Vagina (tissue), 2 donors: ENCODE measurements at regions not wholly inside any gene's neighbourhood (a gene's known extent, or its start where the extent isn't known, plus 50 kb on each side); places are given as distances from the start of the nearest gene placed in this dataset.

Experiments used
- DNase-seq, 2 donors: peaks; one replicate each; pipeline ENCODE4 v3.0.0-alpha.2; 2017; ENCODE audit errors: extremely low spot score in 2 of 2
- H3K27ac ChIP-seq: fragments of 200-600 bp; sonication (generic); one replicate; pipeline ENCODE4 v1.5.1; 2019
- H3K27me3 ChIP-seq: fragments of 200-600 bp; sonication (generic); one replicate; pipeline ENCODE4 v1.5.1; 2019
- H3K36me3 ChIP-seq, 2 donors: fragments of 200-600 bp; sonication (generic); one replicate each; pipeline ENCODE4 v1.5.1; 2017 to 2019
- H3K4me1 ChIP-seq: fragments of 200-600 bp; sonication (generic); one replicate; pipeline ENCODE4 v1.5.1; 2019
- H3K4me3 ChIP-seq, 2 donors: fragments of 200-600 bp; sonication (generic); 1 replicate in 1 of 2; 2 replicates in 1 of 2; pipeline ENCODE4 v1.5.1; 2016 to 2019
- H3K9me3 ChIP-seq: fragments of 200-600 bp; sonication (generic); one replicate; pipeline ENCODE4 v1.5.1; 2019
- POLR2A ChIP-seq, 2 donors: fragments of 450-650 bp; IDR thresholded peaks; one replicate each; pipeline ENCODE4 v1.6.1; 2017; ENCODE audit warnings: antibody characterized with exemption in 2 of 2, mild to moderate bottlenecking in 2 of 2, moderate library complexity in 2 of 2
- POLR2AphosphoS5 ChIP-seq, 2 donors: sonication (generic); formaldehyde crosslinking; IDR thresholded peaks; one replicate each; pipeline ENCODE4 v1.9.0; 2017; ENCODE audit warnings: antibody characterized with exemption in 2 of 2, mild to moderate bottlenecking in 2 of 2, low read depth in 1 of 2; ENCODE audit not compliant: insufficient read depth in 1 of 2
- intact Hi-C: fragments of 100-400 bp; cut with DNase I; formaldehyde crosslinking; loops from one replicate; pipeline ENCODE4 v1.15.1; 2023
- TF ChIP-seq, protein P1 (sequence below), 3 experiments: fragments of 450-650 bp in 2 of 3; fragments of 200-600 bp in 1 of 3; sonication (generic) in 1 of 3; IDR thresholded peaks; one replicate each; pipeline ENCODE4 v1.5.1; 2017 to 2019; ENCODE audit warnings: antibody characterized with exemption in 3 of 3, mild to moderate bottlenecking in 2 of 3, moderate library complexity in 2 of 3

DNA sequence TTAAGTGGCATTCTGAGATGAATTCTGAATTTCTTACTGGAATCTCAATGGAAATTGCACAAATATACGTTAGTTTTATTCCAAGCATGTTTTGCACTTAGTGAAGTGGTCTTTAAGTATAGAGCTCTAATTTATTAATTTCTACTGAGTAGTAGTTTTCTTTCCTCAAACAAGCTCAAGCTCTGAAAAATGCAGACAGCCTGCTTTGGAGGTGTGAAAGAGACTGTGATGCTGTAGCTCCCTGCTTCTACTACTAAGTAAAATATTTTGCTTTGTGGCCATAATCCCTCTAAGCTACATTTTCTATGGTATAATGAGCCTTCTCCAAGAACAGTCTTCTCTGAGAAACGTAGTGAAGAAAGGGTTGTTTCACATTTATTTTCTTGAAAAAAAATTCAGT lies 243.5 kb upstream of the HS3ST5 start:
- Histone ChIP-seq H3K36me3 (no peaks in the 10 kb centered on the region), H3K4me3 (no peak overlapping the region), H3K4me1 (no peaks in the 10 kb centered on the region), H3K9me3 (no peaks in the 10 kb centered on the region), H3K27ac (no peak overlapping the region), H3K27me3 (no peaks in the 10 kb centered on the region)
- DNase-seq = no peak
- TF ChIP-seq POLR2A (IDR thresholded peaks at IDR 0.05) (no peak), POLR2AphosphoS5 (IDR thresholded peaks at IDR 0.05; ENCODE audit: insufficient read depth in 1 of 2, low read depth in 1 of 2) (no peak)
- TF ChIP-seq, protein P1, sequence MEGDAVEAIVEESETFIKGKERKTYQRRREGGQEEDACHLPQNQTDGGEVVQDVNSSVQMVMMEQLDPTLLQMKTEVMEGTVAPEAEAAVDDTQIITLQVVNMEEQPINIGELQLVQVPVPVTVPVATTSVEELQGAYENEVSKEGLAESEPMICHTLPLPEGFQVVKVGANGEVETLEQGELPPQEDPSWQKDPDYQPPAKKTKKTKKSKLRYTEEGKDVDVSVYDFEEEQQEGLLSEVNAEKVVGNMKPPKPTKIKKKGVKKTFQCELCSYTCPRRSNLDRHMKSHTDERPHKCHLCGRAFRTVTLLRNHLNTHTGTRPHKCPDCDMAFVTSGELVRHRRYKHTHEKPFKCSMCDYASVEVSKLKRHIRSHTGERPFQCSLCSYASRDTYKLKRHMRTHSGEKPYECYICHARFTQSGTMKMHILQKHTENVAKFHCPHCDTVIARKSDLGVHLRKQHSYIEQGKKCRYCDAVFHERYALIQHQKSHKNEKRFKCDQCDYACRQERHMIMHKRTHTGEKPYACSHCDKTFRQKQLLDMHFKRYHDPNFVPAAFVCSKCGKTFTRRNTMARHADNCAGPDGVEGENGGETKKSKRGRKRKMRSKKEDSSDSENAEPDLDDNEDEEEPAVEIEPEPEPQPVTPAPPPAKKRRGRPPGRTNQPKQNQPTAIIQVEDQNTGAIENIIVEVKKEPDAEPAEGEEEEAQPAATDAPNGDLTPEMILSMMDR (IDR thresholded peaks at IDR 0.05) = no peak
- intact Hi-C loops = no loop called here

DNA sequence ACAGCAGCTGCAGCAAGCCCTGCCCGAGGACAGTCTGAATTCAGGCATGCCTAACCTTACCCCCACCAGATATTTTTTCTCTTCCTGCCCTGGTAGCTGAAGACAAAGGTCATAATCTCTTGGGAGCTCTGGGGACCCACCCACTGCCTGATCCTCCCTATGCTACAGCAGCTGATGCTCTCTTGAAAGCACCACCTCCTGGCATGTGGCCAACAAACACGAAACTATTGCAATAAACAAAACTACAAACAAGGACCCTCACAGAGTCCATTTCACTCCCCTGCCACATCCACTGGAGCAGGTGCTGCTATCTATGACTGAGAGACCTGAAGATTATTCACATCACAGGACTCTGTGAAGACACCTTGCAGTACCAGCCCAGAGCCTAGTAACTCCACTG lies 238.5 kb upstream of the HS3ST5 start:
- no peaks in the 10 kb centered on the region for H3K27me3 ChIP-seq
- H3K27ac ChIP-seq = no peak overlapping the region
- TF ChIP-seq, protein P1 (IDR thresholded peaks at IDR 0.05) = no peak
- TF ChIP-seq POLR2AphosphoS5 (IDR thresholded peaks at IDR 0.05; ENCODE audit: insufficient read depth in 1 of 2, low read depth in 1 of 2) = no peak
- TF ChIP-seq POLR2A (IDR thresholded peaks at IDR 0.05) = no peak
- intact Hi-C loops = no loop called here
- H3K4me1 ChIP-seq = no peaks in the 10 kb centered on the region
- DNase-seq = no peak
- H3K9me3 ChIP-seq = no peaks in the 10 kb centered on the region
- H3K36me3 ChIP-seq = no peaks in the 10 kb centered on the region
- H3K4me3 ChIP-seq = no peak overlapping the region

DNA sequence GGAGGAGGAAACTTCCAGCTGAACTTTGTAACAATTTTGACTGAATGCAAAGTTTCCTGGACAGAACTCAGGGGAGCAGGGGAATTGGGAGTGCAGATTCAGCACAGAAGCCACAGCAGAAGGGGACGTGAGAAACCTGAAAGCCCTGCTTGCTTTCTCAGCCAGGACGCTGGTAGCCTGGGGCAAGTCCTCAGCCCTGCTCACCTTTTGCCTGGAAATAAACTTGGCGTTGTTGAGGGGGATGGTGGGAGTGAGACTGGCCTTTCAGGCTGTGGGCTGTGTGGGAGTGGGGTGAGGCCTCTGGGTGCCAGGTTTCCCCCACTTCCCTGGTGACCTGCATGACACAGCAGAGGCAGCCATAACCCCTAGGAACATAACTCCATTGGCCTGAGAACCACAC lies 238.1 kb upstream of the HS3ST5 start:
- no peaks in the 10 kb centered on the region for H3K36me3 ChIP-seq
- no peak for DNase-seq
- H3K9me3 ChIP-seq = no peaks in the 10 kb centered on the region
- no peaks in the 10 kb centered on the region for H3K27me3 ChIP-seq
- TF ChIP-seq, protein P1 (IDR thresholded peaks at IDR 0.05) = no peak
- TF ChIP-seq POLR2A (IDR thresholded peaks at IDR 0.05) (no peak), POLR2AphosphoS5 (IDR thresholded peaks at IDR 0.05; ENCODE audit: insufficient read depth in 1 of 2, low read depth in 1 of 2) (no peak)
- no peak overlapping the region for H3K4me3 ChIP-seq
- H3K27ac ChIP-seq = no peak overlapping the region
- intact Hi-C loops = no loop called here
- H3K4me1 ChIP-seq = no peaks in the 10 kb centered on the region

DNA sequence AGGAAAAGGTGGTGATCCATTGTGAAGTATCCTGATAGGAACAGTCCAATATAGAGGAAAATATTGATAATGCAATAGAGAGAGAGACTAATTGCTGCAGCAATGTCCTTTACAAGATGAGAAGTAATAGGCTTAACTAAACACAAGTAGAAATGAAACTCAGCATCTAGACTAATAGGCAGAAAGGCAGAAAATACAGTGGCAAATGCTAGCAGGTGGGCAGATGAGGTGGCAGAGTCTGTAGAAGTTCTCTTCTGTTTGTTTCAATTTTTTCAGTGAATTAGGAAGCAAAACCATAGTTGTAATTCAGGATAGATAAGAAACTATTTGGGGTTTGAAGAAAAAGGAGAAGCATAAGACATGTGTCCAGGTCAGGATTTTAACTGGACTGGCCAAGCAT lies 236.7 kb upstream of the HS3ST5 start:
- intact Hi-C loops = no loop called here
- Histone ChIP-seq H3K9me3 (no peaks in the 10 kb centered on the region), H3K4me1 (no peaks in the 10 kb centered on the region), H3K36me3 (no peaks in the 10 kb centered on the region), H3K27me3 (no peaks in the 10 kb centered on the region), H3K4me3 (no peak overlapping the region), H3K27ac (no peak overlapping the region)
- no peak for TF ChIP-seq POLR2AphosphoS5 (IDR thresholded peaks at IDR 0.05; ENCODE audit: insufficient read depth in 1 of 2, low read depth in 1 of 2)
- no peak for TF ChIP-seq POLR2A (IDR thresholded peaks at IDR 0.05)
- TF ChIP-seq, protein P1 (IDR thresholded peaks at IDR 0.05) = no peak
- DNase-seq = no peak

DNA sequence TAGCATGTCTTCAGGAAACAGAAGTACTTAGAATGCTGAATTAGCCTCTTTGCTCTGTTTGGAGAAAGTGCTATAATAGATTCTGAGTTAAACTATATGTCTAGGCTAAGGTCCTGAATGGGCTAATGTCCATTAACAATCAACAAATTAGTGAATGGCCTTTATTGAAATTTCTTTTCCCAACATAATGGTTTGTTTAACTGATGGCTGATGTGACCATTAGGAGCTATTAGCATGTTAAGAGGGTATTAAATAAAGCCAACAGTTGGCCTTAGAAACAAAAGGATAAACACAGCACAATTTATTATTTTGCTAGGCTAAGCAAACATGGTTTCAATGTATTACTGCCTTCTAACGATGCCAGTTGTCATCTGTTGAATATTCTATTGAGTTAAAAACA lies 234.3 kb upstream of the HS3ST5 start:
- DNase-seq = no peak
- H3K27me3 ChIP-seq = no peaks in the 10 kb centered on the region
- no peak overlapping the region for H3K27ac ChIP-seq
- intact Hi-C loops = no loop called here
- H3K9me3 ChIP-seq = no peaks in the 10 kb centered on the region
- H3K36me3 ChIP-seq = no peaks in the 10 kb centered on the region
- no peak overlapping the region for H3K4me3 ChIP-seq
- no peaks in the 10 kb centered on the region for H3K4me1 ChIP-seq
- TF ChIP-seq POLR2AphosphoS5 (IDR thresholded peaks at IDR 0.05; ENCODE audit: insufficient read depth in 1 of 2, low read depth in 1 of 2) = no peak
- TF ChIP-seq POLR2A (IDR thresholded peaks at IDR 0.05) = no peak
- TF ChIP-seq, protein P1 (IDR thresholded peaks at IDR 0.05) = no peak
